ENCODE measurements at regions not wholly inside any gene's neighbourhood (a gene's known extent, or its start where the extent isn't known, plus 50 kb on each side); places are given as distances from the start of the nearest gene placed in this dataset.

DNA sequence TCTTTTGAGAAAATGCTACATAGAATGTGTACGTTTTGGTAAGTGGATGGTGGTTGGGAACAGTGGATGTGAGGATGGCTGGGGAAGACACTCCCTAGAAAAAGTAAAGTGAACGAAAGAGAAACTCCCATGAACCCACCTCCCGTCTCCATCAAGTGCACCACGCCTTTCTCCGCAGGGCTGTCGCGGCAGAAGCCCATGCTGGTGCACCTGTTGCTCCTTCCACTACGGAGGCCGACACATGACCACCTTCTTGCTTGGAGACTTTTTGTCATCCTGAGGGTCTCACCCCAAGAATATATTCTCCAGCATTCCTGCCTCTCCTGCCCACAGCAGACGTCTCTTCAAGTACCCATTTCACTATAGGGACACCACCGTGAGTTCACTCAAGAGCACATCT is 630.4 kb upstream of the PFKP start:
- Histone ChIP-seq H3K79me2 (ENCODE audit: insufficient read depth, low read length) (no peaks in the 10 kb centered on the region), H3K9ac (ENCODE audit: low read length) (no peak overlapping the region), H3K36me3 (ENCODE audit: low read length) (no peaks in the 10 kb centered on the region), H3F3A (ENCODE audit: insufficient read depth) (no peaks in the 10 kb centered on the region), H3K27me3 (ENCODE audit: low read length) (no peaks in the 10 kb centered on the region), H3K9me3 (ENCODE audit: insufficient read depth, low read length) (no peaks in the 10 kb centered on the region), H3K4me2 (ENCODE audit: low read depth, low read length, poor library complexity, severe bottlenecking) (no peak overlapping the region), H3K9me2 (replicated peaks; ENCODE audit: insufficient read depth, low read length) (no peaks in the 10 kb centered on the region), H4K20me1 (ENCODE audit: low read depth, low read length) (no peaks in the 10 kb centered on the region), H2AFZ (ENCODE audit: low read depth, low read length, severe bottlenecking) (no peak overlapping the region), H3K4me3 (ENCODE audit: insufficient read depth, low read length, poor library complexity, severe bottlenecking) (no peak overlapping the region), H3K27ac (ENCODE audit: low read depth, low read length) (no peak overlapping the region)
- TF ChIP-seq, protein P1, sequence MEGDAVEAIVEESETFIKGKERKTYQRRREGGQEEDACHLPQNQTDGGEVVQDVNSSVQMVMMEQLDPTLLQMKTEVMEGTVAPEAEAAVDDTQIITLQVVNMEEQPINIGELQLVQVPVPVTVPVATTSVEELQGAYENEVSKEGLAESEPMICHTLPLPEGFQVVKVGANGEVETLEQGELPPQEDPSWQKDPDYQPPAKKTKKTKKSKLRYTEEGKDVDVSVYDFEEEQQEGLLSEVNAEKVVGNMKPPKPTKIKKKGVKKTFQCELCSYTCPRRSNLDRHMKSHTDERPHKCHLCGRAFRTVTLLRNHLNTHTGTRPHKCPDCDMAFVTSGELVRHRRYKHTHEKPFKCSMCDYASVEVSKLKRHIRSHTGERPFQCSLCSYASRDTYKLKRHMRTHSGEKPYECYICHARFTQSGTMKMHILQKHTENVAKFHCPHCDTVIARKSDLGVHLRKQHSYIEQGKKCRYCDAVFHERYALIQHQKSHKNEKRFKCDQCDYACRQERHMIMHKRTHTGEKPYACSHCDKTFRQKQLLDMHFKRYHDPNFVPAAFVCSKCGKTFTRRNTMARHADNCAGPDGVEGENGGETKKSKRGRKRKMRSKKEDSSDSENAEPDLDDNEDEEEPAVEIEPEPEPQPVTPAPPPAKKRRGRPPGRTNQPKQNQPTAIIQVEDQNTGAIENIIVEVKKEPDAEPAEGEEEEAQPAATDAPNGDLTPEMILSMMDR (IDR thresholded peaks at IDR 0.05; ENCODE audit: insufficient read depth, low read length, poor library complexity, severe bottlenecking): no peak
- TF ChIP-seq EZH2phosphoT487 (conservative IDR thresholded peaks at IDR 0.05; ENCODE audit: low read length): no peak

DNA sequence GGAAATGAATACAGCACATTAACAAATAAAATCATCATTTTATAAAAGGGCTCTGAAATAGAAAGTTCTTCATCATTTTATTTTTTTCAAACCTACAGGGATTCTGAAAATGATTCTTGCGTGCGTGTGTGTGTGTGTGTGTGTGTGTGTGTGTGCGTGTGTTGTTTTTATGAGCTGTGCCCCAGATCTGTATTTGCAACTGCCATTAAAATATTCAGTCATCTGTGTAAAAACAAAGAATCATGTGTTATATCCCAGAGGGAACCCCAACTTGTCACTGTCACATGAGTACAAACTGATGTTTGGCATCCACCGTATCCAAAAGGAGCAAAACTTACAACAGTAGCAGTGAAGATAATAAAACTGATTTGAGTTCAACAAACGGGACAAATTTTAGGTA is 635.4 kb upstream of the PFKP start:
- Histone ChIP-seq H3K27me3 (ENCODE audit: low read length) (no peaks in the 10 kb centered on the region), H2AFZ (ENCODE audit: low read depth, low read length, severe bottlenecking) (no peak overlapping the region), H3K9ac (ENCODE audit: low read length) (no peak overlapping the region), H4K20me1 (ENCODE audit: low read depth, low read length) (no peaks in the 10 kb centered on the region), H3K9me2 (replicated peaks; ENCODE audit: insufficient read depth, low read length) (no peaks in the 10 kb centered on the region), H3K79me2 (ENCODE audit: insufficient read depth, low read length) (no peaks in the 10 kb centered on the region), H3K27ac (ENCODE audit: low read depth, low read length) (no peak overlapping the region), H3F3A (ENCODE audit: insufficient read depth) (no peaks in the 10 kb centered on the region), H3K9me3 (ENCODE audit: insufficient read depth, low read length) (no peaks in the 10 kb centered on the region), H3K36me3 (ENCODE audit: low read length) (no peaks in the 10 kb centered on the region), H3K4me2 (ENCODE audit: low read depth, low read length, poor library complexity, severe bottlenecking) (no peak overlapping the region), H3K4me3 (ENCODE audit: insufficient read depth, low read length, poor library complexity, severe bottlenecking) (no peak overlapping the region)
- TF ChIP-seq, protein P1 (IDR thresholded peaks at IDR 0.05; ENCODE audit: insufficient read depth, low read length, poor library complexity, severe bottlenecking): no peak
- no peak for TF ChIP-seq EZH2phosphoT487 (conservative IDR thresholded peaks at IDR 0.05; ENCODE audit: low read length)

DNA sequence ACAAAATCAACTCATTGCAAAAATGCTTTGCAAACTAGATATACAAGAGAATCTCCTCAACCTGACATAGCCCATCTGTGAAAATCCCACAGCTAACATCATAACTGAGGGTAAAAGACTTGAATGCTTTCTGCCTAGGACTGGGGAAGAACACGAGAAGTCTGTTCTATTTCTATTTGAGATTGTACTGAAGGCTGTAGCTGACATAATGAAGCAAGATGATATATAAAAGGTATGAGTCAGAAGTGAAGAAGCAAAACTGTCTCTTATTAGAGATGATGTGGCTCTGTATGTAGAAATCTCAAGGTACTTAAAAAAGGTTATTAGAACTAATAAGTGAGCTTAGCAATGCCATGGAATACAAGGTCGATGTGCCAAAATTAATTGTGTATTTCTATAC is 639.9 kb upstream of the PFKP start:
- Histone ChIP-seq H4K20me1 (ENCODE audit: low read depth, low read length) (no peaks in the 10 kb centered on the region), H3K9ac (ENCODE audit: low read length) (no peak overlapping the region), H3K79me2 (ENCODE audit: insufficient read depth, low read length) (no peaks in the 10 kb centered on the region), H3K27me3 (ENCODE audit: low read length) (no peaks in the 10 kb centered on the region), H3K9me2 (replicated peaks; ENCODE audit: insufficient read depth, low read length) (no peaks in the 10 kb centered on the region), H3F3A (ENCODE audit: insufficient read depth) (no peaks in the 10 kb centered on the region), H3K27ac (ENCODE audit: low read depth, low read length) (no peak overlapping the region), H3K4me2 (ENCODE audit: low read depth, low read length, poor library complexity, severe bottlenecking) (no peak overlapping the region), H2AFZ (ENCODE audit: low read depth, low read length, severe bottlenecking) (no peak overlapping the region), H3K36me3 (ENCODE audit: low read length) (no peaks in the 10 kb centered on the region), H3K9me3 (ENCODE audit: insufficient read depth, low read length) (no peaks in the 10 kb centered on the region), H3K4me3 (ENCODE audit: insufficient read depth, low read length, poor library complexity, severe bottlenecking) (no peak overlapping the region)
- no peak for TF ChIP-seq EZH2phosphoT487 (conservative IDR thresholded peaks at IDR 0.05; ENCODE audit: low read length)
- TF ChIP-seq, protein P1 (IDR thresholded peaks at IDR 0.05; ENCODE audit: insufficient read depth, low read length, poor library complexity, severe bottlenecking): no peak

DNA sequence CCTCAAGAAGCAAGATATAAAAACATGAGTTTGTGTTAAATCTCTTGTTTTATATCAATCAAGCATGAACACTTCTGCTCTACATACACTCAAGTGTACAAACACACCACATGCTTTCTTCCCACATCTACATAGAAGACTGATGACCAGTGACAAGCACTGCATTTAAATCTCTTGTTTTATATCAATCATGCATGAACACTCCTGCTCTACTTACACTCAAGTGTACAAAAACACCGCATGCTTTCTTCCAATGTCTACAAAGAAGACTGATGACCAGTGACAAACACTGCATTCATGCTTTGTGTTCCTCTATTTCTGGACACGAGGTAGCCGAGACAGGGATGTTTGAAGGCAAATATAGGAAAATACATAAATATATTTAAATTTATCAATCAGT is 642.0 kb upstream of the PFKP start:
- no peak overlapping the region for H3K9ac ChIP-seq (ENCODE audit: low read length)
- H3K27me3 ChIP-seq (ENCODE audit: low read length): no peaks in the 10 kb centered on the region
- H3K9me2 ChIP-seq (replicated peaks; ENCODE audit: insufficient read depth, low read length): no peaks in the 10 kb centered on the region
- no peak overlapping the region for H3K4me3 ChIP-seq (ENCODE audit: insufficient read depth, low read length, poor library complexity, severe bottlenecking)
- no peak overlapping the region for H3K4me2 ChIP-seq (ENCODE audit: low read depth, low read length, poor library complexity, severe bottlenecking)
- H3K79me2 ChIP-seq (ENCODE audit: insufficient read depth, low read length): no peaks in the 10 kb centered on the region
- TF ChIP-seq EZH2phosphoT487 (conservative IDR thresholded peaks at IDR 0.05; ENCODE audit: low read length): no peak
- TF ChIP-seq, protein P1 (IDR thresholded peaks at IDR 0.05; ENCODE audit: insufficient read depth, low read length, poor library complexity, severe bottlenecking): no peak
- H3K27ac ChIP-seq (ENCODE audit: low read depth, low read length): no peak overlapping the region
- no peaks in the 10 kb centered on the region for H3K9me3 ChIP-seq (ENCODE audit: insufficient read depth, low read length)
- no peak overlapping the region for H2AFZ ChIP-seq (ENCODE audit: low read depth, low read length, severe bottlenecking)
- H4K20me1 ChIP-seq (ENCODE audit: low read depth, low read length): no peaks in the 10 kb centered on the region
- no peaks in the 10 kb centered on the region for H3K36me3 ChIP-seq (ENCODE audit: low read length)
- no peaks in the 10 kb centered on the region for H3F3A ChIP-seq (ENCODE audit: insufficient read depth)

All from SU-DHL-6 (cell line).